GM12874 (cell line): ENCODE measurements at regions not wholly inside any gene's neighbourhood (a gene's known extent, or its start where the extent isn't known, plus 50 kb on each side); places are given as distances from the start of the nearest gene placed in this dataset.

Experiments used
- CTCF ChIP-seq: IDR thresholded peaks from 2 replicates; pipeline ENCODE4 v1.5.1; 2011; ENCODE audit warnings: low read depth, mild to moderate bottlenecking, control low read depth, low read length, moderate library complexity; ENCODE audit not compliant: insufficient read depth

- no peak for TF ChIP-seq CTCF
Measured at GRCh38 chr18:71976744-71977143, 567.4 kb downstream of the CBLN2 start.

- no peak for TF ChIP-seq CTCF
Measured at GRCh38 chr18:71966791-71967190, 577.4 kb downstream of the CBLN2 start.

GRCh38 chr18:71958605-71959004 is 585.5 kb downstream of the CBLN2 start:
- TF ChIP-seq CTCF, result no peak

- TF ChIP-seq CTCF, result no peak
Measured at GRCh38 chr18:71951001-71951400, 593.1 kb downstream of the CBLN2 start.

GRCh38 chr18:71942433-71942832 is 601.7 kb downstream of the CBLN2 start:
- TF ChIP-seq CTCF, result no peak

- TF ChIP-seq CTCF, result no peak
Measured at GRCh38 chr18:71939483-71939882, 604.7 kb downstream of the CBLN2 start.

GRCh38 chr18:71936744-71937143 is 607.4 kb downstream of the CBLN2 start:
- TF ChIP-seq CTCF, result no peak

- TF ChIP-seq CTCF, result no peak
Measured at GRCh38 chr18:71919211-71919610, 624.9 kb downstream of the CBLN2 start.
